WTC11 (cell line): ENCODE measurements at regions not wholly inside any gene's neighbourhood (a gene's known extent, or its start where the extent isn't known, plus 50 kb on each side); places are given as distances from the start of the nearest gene placed in this dataset.

Source experiments
- PRDM15 ChIP-seq: sonication (generic); formaldehyde crosslinking; IDR thresholded peaks from 2 replicates; pipeline ENCODE4 v1.8.0; 2022; ENCODE audit warnings: missing genetic modification reagents
- ZBTB43 ChIP-seq: sonication (generic); formaldehyde crosslinking; IDR thresholded peaks from 2 replicates; pipeline ENCODE4 v1.8.1; 2023; ENCODE audit warnings: mild to moderate bottlenecking, missing genetic modification reagents
- TF ChIP-seq, protein P1 (sequence below): fragments of 200-600 bp; IDR thresholded peaks from 2 replicates; pipeline ENCODE4 v1.8.0; 2022; ENCODE audit warnings: antibody characterized with exemption
- TF ChIP-seq, protein P2 (sequence below): sonication (generic); formaldehyde crosslinking; IDR thresholded peaks from 2 replicates; pipeline ENCODE4 v1.8.0; 2022; ENCODE audit warnings: mild to moderate bottlenecking, missing genetic modification reagents

GRCh38 chr10:83518779-83519178 lies 620.5 kb upstream of the GHITM start:
- TF ChIP-seq PRDM15 (CRISPR knock-in tag): no peak
- TF ChIP-seq, protein P1, sequence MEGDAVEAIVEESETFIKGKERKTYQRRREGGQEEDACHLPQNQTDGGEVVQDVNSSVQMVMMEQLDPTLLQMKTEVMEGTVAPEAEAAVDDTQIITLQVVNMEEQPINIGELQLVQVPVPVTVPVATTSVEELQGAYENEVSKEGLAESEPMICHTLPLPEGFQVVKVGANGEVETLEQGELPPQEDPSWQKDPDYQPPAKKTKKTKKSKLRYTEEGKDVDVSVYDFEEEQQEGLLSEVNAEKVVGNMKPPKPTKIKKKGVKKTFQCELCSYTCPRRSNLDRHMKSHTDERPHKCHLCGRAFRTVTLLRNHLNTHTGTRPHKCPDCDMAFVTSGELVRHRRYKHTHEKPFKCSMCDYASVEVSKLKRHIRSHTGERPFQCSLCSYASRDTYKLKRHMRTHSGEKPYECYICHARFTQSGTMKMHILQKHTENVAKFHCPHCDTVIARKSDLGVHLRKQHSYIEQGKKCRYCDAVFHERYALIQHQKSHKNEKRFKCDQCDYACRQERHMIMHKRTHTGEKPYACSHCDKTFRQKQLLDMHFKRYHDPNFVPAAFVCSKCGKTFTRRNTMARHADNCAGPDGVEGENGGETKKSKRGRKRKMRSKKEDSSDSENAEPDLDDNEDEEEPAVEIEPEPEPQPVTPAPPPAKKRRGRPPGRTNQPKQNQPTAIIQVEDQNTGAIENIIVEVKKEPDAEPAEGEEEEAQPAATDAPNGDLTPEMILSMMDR: no peak
- TF ChIP-seq ZBTB43: no peak
- TF ChIP-seq, protein P2, sequence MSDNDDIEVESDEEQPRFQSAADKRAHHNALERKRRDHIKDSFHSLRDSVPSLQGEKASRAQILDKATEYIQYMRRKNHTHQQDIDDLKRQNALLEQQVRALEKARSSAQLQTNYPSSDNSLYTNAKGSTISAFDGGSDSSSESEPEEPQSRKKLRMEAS (CRISPR knock-in tag): no peak
